ENCODE measurements at regions not wholly inside any gene's neighbourhood (a gene's known extent, or its start where the extent isn't known, plus 50 kb on each side); places are given as distances from the start of the nearest gene placed in this dataset.

DNA sequence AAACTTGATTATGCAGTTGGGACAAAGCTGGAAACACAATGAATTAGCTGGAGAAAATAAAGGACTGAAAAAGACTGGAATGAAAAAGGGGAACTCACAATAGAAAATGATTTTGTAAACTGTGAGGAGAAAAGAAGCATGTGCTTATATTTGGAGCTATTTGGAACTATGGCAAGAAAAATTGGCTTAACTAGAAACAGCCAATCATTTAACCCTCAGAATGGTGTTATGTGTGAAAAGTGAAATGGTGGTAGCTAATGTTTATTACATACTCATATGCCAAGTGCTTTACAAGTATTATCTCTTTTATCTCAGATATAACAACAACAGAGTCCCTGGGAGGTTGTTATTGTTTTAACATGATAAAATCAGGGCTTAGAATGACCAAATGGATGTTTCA is 583.1 kb upstream of the SEL1L start:
- no peaks in the 10 kb centered on the region for H3K9me3 ChIP-seq
- no peak for DNase-seq (ENCODE audit: low spot score)
- TF ChIP-seq, protein P1, sequence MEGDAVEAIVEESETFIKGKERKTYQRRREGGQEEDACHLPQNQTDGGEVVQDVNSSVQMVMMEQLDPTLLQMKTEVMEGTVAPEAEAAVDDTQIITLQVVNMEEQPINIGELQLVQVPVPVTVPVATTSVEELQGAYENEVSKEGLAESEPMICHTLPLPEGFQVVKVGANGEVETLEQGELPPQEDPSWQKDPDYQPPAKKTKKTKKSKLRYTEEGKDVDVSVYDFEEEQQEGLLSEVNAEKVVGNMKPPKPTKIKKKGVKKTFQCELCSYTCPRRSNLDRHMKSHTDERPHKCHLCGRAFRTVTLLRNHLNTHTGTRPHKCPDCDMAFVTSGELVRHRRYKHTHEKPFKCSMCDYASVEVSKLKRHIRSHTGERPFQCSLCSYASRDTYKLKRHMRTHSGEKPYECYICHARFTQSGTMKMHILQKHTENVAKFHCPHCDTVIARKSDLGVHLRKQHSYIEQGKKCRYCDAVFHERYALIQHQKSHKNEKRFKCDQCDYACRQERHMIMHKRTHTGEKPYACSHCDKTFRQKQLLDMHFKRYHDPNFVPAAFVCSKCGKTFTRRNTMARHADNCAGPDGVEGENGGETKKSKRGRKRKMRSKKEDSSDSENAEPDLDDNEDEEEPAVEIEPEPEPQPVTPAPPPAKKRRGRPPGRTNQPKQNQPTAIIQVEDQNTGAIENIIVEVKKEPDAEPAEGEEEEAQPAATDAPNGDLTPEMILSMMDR (IDR thresholded peaks at IDR 0.05), result no peak
- TF ChIP-seq POLR2A (IDR thresholded peaks at IDR 0.05) (no peak), POLR2AphosphoS5 (IDR thresholded peaks at IDR 0.05) (no peak)

DNA sequence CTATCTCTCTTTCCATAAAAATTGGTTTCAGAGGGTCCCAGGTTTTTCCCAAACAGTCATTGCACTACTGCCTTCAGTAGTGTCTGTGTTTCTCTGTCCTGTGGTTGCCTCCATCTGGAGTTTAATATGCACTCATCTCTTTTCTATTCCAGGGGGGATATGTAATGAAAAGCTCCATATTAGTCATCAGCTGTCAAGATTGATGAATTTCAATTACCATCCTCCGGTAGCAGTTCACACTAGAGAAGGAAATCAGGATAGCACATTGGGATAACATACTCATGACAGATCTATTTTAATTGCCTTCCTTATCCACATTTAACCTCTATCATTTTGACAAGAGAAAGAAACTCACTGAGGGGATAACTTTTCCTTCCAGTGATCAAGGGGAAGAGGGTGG is 589.0 kb upstream of the SEL1L start:
- Histone ChIP-seq H3K4me3 (no peak overlapping the region), H3K27ac (no peak overlapping the region), H3K4me1 (replicated peaks) (no peaks in the 10 kb centered on the region), H3K27me3 (replicated peaks; ENCODE audit: insufficient read depth) (no peaks in the 10 kb centered on the region), H3K36me3 (no peaks in the 10 kb centered on the region), H3K9me3 (no peaks in the 10 kb centered on the region)
- no peak for DNase-seq (ENCODE audit: low spot score)
- TF ChIP-seq, protein P1 (IDR thresholded peaks at IDR 0.05), result no peak
- TF ChIP-seq POLR2A (IDR thresholded peaks at IDR 0.05), result no peak
- TF ChIP-seq POLR2AphosphoS5 (IDR thresholded peaks at IDR 0.05), result no peak
- 90% methylated on average over 1 of the region's 1 CpG for WGBS
- intact Hi-C loops (cut with DNase I), result no loop called here

More for the DNA sequence above, 583.1 kb upstream of the SEL1L start:
- no peak overlapping the region for H3K27ac ChIP-seq
- intact Hi-C loops (cut with DNase I), result no loop called here
- no peak overlapping the region for H3K4me3 ChIP-seq
- H3K36me3 ChIP-seq, result no peaks in the 10 kb centered on the region
- no peaks in the 10 kb centered on the region for H3K27me3 ChIP-seq (replicated peaks; ENCODE audit: insufficient read depth)
- no peaks in the 10 kb centered on the region for H3K4me1 ChIP-seq (replicated peaks)

DNA sequence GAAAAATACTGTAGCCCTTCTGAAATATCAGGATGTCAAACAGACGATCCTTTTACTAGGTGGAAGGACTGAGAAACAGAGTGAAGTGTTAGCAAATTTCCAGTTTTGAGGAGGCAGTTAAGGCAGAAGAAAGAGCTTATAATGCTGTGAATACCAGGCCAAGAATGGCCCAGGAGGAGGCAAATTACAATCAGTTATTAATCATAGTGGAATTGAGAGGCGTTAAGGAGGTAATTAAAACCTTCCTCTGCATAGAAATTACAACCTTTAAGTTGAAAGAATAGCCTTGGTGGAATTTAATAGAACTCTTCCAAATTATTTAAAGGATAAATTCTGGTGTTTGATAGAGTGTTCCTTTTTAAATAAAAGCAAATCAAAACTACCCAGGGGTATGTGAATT is 590.9 kb upstream of the SEL1L start:
- Histone ChIP-seq H3K27ac (no peak overlapping the region), H3K27me3 (replicated peaks; ENCODE audit: insufficient read depth) (no peaks in the 10 kb centered on the region), H3K36me3 (no peaks in the 10 kb centered on the region), H3K4me1 (replicated peaks) (no peaks in the 10 kb centered on the region), H3K4me3 (no peak overlapping the region), H3K9me3 (no peaks in the 10 kb centered on the region)
- intact Hi-C loops (cut with DNase I), result no loop called here
- TF ChIP-seq, protein P1 (IDR thresholded peaks at IDR 0.05), result no peak
- DNase-seq (ENCODE audit: low spot score), result no peak
- WGBS, result 58% methylated on average over 2 of the region's 2 CpGs

DNA sequence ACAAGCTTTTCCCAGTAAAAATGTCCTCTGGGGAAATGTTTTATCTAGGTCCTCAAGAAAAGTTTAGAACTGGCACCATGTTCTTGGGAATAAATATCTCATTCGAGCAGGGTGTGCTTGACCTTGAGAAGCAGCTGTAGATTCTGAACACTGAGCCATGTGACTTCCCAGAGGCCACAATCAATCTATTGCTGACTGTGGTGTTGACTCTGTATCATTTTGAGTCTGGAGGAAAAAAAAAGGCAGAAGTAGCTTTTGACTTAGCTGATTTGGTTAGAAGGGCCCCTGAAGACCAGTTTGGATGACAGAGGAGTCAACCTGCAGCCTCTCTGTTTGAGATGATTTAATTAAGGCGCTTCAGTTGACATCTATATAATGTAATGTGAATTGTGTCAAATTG is 592.4 kb upstream of the SEL1L start:
- TF ChIP-seq POLR2AphosphoS5 (IDR thresholded peaks at IDR 0.05) (no peak), POLR2A (IDR thresholded peaks at IDR 0.05) (no peak)
- TF ChIP-seq, protein P1 (IDR thresholded peaks at IDR 0.05), result no peak
- Histone ChIP-seq H3K9me3 (no peaks in the 10 kb centered on the region), H3K27ac (no peak overlapping the region), H3K4me1 (replicated peaks) (no peaks in the 10 kb centered on the region), H3K4me3 (no peak overlapping the region), H3K36me3 (no peaks in the 10 kb centered on the region), H3K27me3 (replicated peaks; ENCODE audit: insufficient read depth) (no peaks in the 10 kb centered on the region)
- no peak for DNase-seq (ENCODE audit: low spot score)
- intact Hi-C loops (cut with DNase I), result no loop called here
- 65% methylated on average over 2 of the region's 2 CpGs for WGBS

DNA sequence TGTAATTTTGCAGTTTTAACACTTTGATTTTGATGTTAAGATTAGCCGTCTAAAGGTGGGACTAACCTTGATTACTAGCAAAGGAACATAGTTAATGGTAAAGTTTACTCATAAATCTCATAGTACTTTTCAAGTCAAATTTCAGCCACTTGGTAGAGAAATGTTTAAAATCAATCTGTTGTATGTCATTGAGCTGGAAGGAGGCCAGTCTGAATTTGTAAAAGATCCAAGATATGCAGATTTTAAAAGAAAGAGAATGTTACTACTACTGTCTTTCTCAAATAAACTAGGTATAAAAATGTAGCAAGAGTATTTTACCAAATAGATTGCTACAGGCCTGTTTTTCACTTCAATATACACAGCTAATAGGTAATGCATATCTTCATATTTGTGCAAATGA is 600.8 kb upstream of the SEL1L start:
- TF ChIP-seq, protein P1 (IDR thresholded peaks at IDR 0.05), result no peak
- TF ChIP-seq POLR2AphosphoS5 (IDR thresholded peaks at IDR 0.05) (no peak), POLR2A (IDR thresholded peaks at IDR 0.05) (no peak)

More for the DNA sequence above, 600.8 kb upstream of the SEL1L start:
- intact Hi-C loops (cut with DNase I), result no loop called here
- WGBS, result 0% methylated on average over 1 of the region's 1 CpG
- Histone ChIP-seq H3K9me3 (no peaks in the 10 kb centered on the region), H3K4me3 (no peak overlapping the region), H3K27me3 (replicated peaks; ENCODE audit: insufficient read depth) (no peaks in the 10 kb centered on the region), H3K36me3 (no peaks in the 10 kb centered on the region), H3K4me1 (replicated peaks) (no peaks in the 10 kb centered on the region), H3K27ac (no peak overlapping the region)
- no peak for DNase-seq (ENCODE audit: low spot score)

Measured in prostate gland (tissue), 2 donors.